ENCODE measurements at regions not wholly inside any gene's neighbourhood (a gene's known extent, or its start where the extent isn't known, plus 50 kb on each side); places are given as distances from the start of the nearest gene placed in this dataset.
A peak's percentile ranks its signal among the peaks of the same experiment; 100 is the strongest.

DNA sequence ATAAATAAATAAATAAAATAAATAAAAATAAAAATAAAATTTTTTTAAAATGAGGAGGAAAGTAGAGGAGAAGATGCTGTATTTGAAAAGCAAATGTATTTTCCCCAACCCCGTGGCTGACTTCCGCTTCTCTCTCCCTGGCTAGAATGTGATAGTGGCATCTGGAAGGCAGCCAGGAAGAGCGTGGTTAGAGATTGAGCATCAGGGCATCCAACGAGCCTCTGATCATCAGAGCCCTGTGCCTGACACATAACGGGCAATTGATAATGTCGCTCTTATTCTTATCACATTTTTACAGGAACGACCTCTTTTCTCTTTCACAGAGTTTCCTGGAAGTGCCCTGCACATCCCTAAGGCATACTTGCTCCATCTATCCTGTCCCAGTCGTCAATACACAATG, 496.9 kb upstream of the TMEM132C start:
- FAIRE-seq, result no peak
- no peak for DNase-seq (ENCODE audit: insufficient read length, low spot score)

GRCh38 chr12:127771546-127771945, 495.4 kb upstream of the TMEM132C start:
- no peak for TF ChIP-seq CTCF (IDR thresholded peaks at IDR 0.05; ENCODE audit: insufficient read depth, missing control alignments)
- DNase-seq (ENCODE audit: insufficient read length, low spot score), result no peak
- no peak for FAIRE-seq

More for the DNA sequence above, 496.9 kb upstream of the TMEM132C start:
- TF ChIP-seq CTCF (IDR thresholded peaks at IDR 0.05; ENCODE audit: insufficient read depth, missing control alignments), result no peak

DNA sequence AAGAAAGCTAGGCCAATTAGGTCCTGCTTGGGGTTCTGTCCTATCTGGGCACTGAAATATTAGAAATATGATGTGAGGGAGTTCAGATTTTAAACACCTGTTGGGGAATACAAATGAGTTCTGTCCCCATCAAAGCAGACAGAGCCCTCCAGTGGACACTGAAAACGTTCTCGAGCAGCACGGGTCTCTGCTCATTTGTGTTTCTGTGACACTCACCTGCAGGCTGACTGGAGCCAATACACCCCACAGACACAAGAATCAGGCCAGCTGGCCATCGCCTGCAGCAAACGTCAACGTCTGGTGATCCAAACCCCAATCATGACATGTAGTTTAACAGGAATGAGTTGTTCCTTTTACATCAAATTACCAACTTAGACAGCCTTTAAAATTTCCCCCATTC, 493.4 kb upstream of the TMEM132C start:
- no peak for FAIRE-seq
- peak; percentile 61 for TF ChIP-seq CTCF (IDR thresholded peaks at IDR 0.05; ENCODE audit: insufficient read depth, missing control alignments)
- DNase-seq (ENCODE audit: insufficient read length, low spot score), result no peak

GRCh38 chr12:127774828-127775227, 492.1 kb upstream of the TMEM132C start:
- no peak for DNase-seq (ENCODE audit: insufficient read length, low spot score)
- no peak for FAIRE-seq

GRCh38 chr12:127779301-127780045, 487.5 kb upstream of the TMEM132C start:
- DNase-seq (ENCODE audit: insufficient read length, low spot score), result no peak
- TF ChIP-seq CTCF (IDR thresholded peaks at IDR 0.05; ENCODE audit: insufficient read depth, missing control alignments), result no peak
- FAIRE-seq, result no peak

More at GRCh38 chr12:127774828-127775227, 492.1 kb upstream of the TMEM132C start:
- no peak for TF ChIP-seq CTCF (IDR thresholded peaks at IDR 0.05; ENCODE audit: insufficient read depth, missing control alignments)

GRCh38 chr12:127780881-127781280, 486.1 kb upstream of the TMEM132C start:
- DNase-seq (ENCODE audit: insufficient read length, low spot score) (no peak), FAIRE-seq (no peak)
- TF ChIP-seq CTCF (IDR thresholded peaks at IDR 0.05; ENCODE audit: insufficient read depth, missing control alignments), result no peak

- FAIRE-seq (no peak), DNase-seq (ENCODE audit: insufficient read length, low spot score) (no peak)
- no peak for TF ChIP-seq CTCF (IDR thresholded peaks at IDR 0.05; ENCODE audit: insufficient read depth, missing control alignments)
Observed at GRCh38 chr12:127781336-127781735, 485.6 kb upstream of the TMEM132C start.
